CD1c-positive myeloid dendritic cell (primary cell): ENCODE measurements at regions not wholly inside any gene's neighbourhood (a gene's known extent, or its start where the extent isn't known, plus 50 kb on each side); places are given as distances from the start of the nearest gene placed in this dataset.

Experiments
- DNase-seq: peaks from one replicate; pipeline ENCODE4 v3.0.0-alpha.2; 2016; ENCODE audit errors: extremely low spot score

GRCh38 chr18:75533209-75533608 is 105.7 kb upstream of the SMIM21 start:
- DNase-seq: no peak

GRCh38 chr18:75531851-75532459 is 104.5 kb upstream of the SMIM21 start:
- DNase-seq: no peak

GRCh38 chr18:75531212-75531850 is 103.8 kb upstream of the SMIM21 start:
- no peak for DNase-seq

- no peak for DNase-seq
Observed at GRCh38 chr18:75530566-75531211, 103.2 kb upstream of the SMIM21 start.

- no peak for DNase-seq
Observed at GRCh38 chr18:75530118-75530517, 102.6 kb upstream of the SMIM21 start.

- DNase-seq: no peak
Observed at GRCh38 chr18:75529394-75529793, 101.9 kb upstream of the SMIM21 start.

- DNase-seq: no peak
Observed at GRCh38 chr18:75527848-75528685, 100.6 kb upstream of the SMIM21 start.

- DNase-seq: no peak
Observed at GRCh38 chr18:75526038-75526437, 98.5 kb upstream of the SMIM21 start.

GRCh38 chr18:75525331-75525730 is 97.8 kb upstream of the SMIM21 start:
- DNase-seq: no peak

- no peak for DNase-seq
Observed at GRCh38 chr18:75524841-75525240, 97.3 kb upstream of the SMIM21 start.

- DNase-seq: no peak
Observed at GRCh38 chr18:75524181-75524580, 96.7 kb upstream of the SMIM21 start.

GRCh38 chr18:75521816-75522215 is 94.3 kb upstream of the SMIM21 start:
- no peak for DNase-seq

GRCh38 chr18:75518007-75518406 is 90.5 kb upstream of the SMIM21 start:
- no peak for DNase-seq

GRCh38 chr18:75517286-75517685 is 89.8 kb upstream of the SMIM21 start:
- no peak for DNase-seq

- DNase-seq: no peak
Observed at GRCh38 chr18:75507636-75508035, 80.1 kb upstream of the SMIM21 start.

- no peak for DNase-seq
Observed at GRCh38 chr18:75506913-75507312, 79.4 kb upstream of the SMIM21 start.

GRCh38 chr18:75504469-75504868 is 77.0 kb upstream of the SMIM21 start:
- no peak for DNase-seq

- DNase-seq: no peak
Observed at GRCh38 chr18:75503615-75504014, 76.1 kb upstream of the SMIM21 start.

- DNase-seq: no peak
Observed at GRCh38 chr18:75502286-75502685, 74.8 kb upstream of the SMIM21 start.

- no peak for DNase-seq
Observed at GRCh38 chr18:75500545-75500944, 73.0 kb upstream of the SMIM21 start.

GRCh38 chr18:75497576-75498235 is 70.2 kb upstream of the SMIM21 start:
- no peak for DNase-seq

- DNase-seq: no peak
Observed at GRCh38 chr18:75496151-75496550, 68.6 kb upstream of the SMIM21 start.
